ENCODE measurements at regions not wholly inside any gene's neighbourhood (a gene's known extent, or its start where the extent isn't known, plus 50 kb on each side); places are given as distances from the start of the nearest gene placed in this dataset.

DNA sequence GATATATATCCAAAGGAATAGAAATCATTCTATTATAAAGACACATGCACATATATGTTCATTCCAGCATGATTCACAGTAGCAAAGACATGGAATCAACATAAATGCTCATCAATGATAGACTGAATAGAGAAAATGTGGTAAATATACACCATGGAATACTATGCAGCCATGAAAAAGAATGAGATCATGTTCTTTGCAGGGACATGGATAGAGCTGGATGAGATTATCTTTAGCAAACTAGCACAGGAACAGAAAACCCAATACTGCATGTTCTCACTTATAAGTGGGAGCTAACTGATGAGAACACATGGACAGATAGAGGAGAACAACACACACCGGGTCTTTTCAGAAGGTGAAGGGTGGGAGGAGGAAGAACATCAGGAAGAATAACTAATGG, 1318.6 kb downstream of the PCDH19 start:
- no peak for TF ChIP-seq EZH2 (IDR thresholded peaks at IDR 0.05; ENCODE audit: low read length, unreplicated experiment)
- TF ChIP-seq, protein P1, sequence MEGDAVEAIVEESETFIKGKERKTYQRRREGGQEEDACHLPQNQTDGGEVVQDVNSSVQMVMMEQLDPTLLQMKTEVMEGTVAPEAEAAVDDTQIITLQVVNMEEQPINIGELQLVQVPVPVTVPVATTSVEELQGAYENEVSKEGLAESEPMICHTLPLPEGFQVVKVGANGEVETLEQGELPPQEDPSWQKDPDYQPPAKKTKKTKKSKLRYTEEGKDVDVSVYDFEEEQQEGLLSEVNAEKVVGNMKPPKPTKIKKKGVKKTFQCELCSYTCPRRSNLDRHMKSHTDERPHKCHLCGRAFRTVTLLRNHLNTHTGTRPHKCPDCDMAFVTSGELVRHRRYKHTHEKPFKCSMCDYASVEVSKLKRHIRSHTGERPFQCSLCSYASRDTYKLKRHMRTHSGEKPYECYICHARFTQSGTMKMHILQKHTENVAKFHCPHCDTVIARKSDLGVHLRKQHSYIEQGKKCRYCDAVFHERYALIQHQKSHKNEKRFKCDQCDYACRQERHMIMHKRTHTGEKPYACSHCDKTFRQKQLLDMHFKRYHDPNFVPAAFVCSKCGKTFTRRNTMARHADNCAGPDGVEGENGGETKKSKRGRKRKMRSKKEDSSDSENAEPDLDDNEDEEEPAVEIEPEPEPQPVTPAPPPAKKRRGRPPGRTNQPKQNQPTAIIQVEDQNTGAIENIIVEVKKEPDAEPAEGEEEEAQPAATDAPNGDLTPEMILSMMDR (conservative IDR thresholded peaks at IDR 0.05; ENCODE audit: low read depth, low read length): no peak
- no peak for TF ChIP-seq EZH2phosphoT487 (IDR thresholded peaks at IDR 0.05; ENCODE audit: borderline replicate concordance, low read length)
